Uterus (tissue), 3 donors: ENCODE measurements at regions not wholly inside any gene's neighbourhood (a gene's known extent, or its start where the extent isn't known, plus 50 kb on each side); places are given as distances from the start of the nearest gene placed in this dataset.
"Not testable (repeated sequence)": the region's sequence is repeated elsewhere in the genome, so short reads cannot be mapped to it uniquely, and the experiment has no call there.

ENCODE experiments used
- DNase-seq, 2 donors: peaks; one replicate each; pipeline ENCODE4 v3.0.0-alpha.2; 2019 to 2020
- H3K27ac ChIP-seq, 2 donors: fragments of 200-600 bp; sonication (generic); 1 replicate in 1 of 2; 2 replicates in 1 of 2; pipeline ENCODE4 v1.5.1; 2016 to 2018
- H3K27me3 ChIP-seq, 2 donors: fragments of 200-600 bp; sonication (generic); one replicate each; pipeline ENCODE4 v1.5.1; 2018 to 2019; ENCODE audit warnings: control low read depth in 1 of 2
- H3K36me3 ChIP-seq, 2 donors: fragments of 200-600 bp; sonication (generic); one replicate each; pipeline ENCODE4 v1.5.1; 2019; ENCODE audit warnings: control low read depth in 1 of 2
- H3K4me1 ChIP-seq, 2 donors: fragments of 200-600 bp; sonication (generic); one replicate each; pipeline ENCODE4 v1.5.1; 2018 to 2019; ENCODE audit warnings: control low read depth in 1 of 2
- H3K4me3 ChIP-seq, 2 donors: fragments of 200-600 bp; sonication (generic); 1 replicate in 1 of 2; 2 replicates in 1 of 2; pipeline ENCODE4 v1.5.1; 2018 to 2019; ENCODE audit warnings: mild to moderate bottlenecking in 1 of 2
- H3K9me3 ChIP-seq, 2 donors: fragments of 200-600 bp; sonication (generic); one replicate each; pipeline ENCODE4 v1.5.1; 2019; ENCODE audit warnings: control low read depth in 1 of 2
- CTCF ChIP-seq, 4 experiments: fragments of 200-600 bp in 2 of 4; fragments of 450-650 bp in 2 of 4; sonication (generic) in 2 of 4; IDR thresholded peaks; one replicate each; pipeline ENCODE4 v1.5.1; 2016 to 2019; ENCODE audit warnings: antibody characterized with exemption in 4 of 4, mild to moderate bottlenecking in 2 of 4, moderate library complexity in 1 of 4
- POLR2A ChIP-seq, 2 donors: fragments of 450-650 bp; IDR thresholded peaks; one replicate each; pipeline ENCODE4 v1.6.1; 2016; ENCODE audit warnings: antibody characterized with exemption in 2 of 2, mild to moderate bottlenecking in 1 of 2, moderate library complexity in 1 of 2
- intact Hi-C: fragments of 100-400 bp; cut with DNase I; formaldehyde crosslinking; loops from one replicate; pipeline ENCODE4 v1.15.1; 2023; ENCODE audit warnings: low total_unique reads
- donor health status: DM: yes; HTN: yes; CAD: no.

GRCh38 chr2:16088035-16088801, 147.9 kb downstream of the MYCN start:
- Histone ChIP-seq H3K9me3 (no peaks in the 10 kb centered on the region), H3K4me3 (no peak overlapping the region), H3K36me3 (no peaks in the 10 kb centered on the region), H3K4me1 (no peaks in the 10 kb centered on the region), H3K27me3 (no peaks in the 10 kb centered on the region), H3K27ac (no peak overlapping the region)
- no peak for DNase-seq
- intact Hi-C loops = no loop called here
- TF ChIP-seq CTCF (IDR thresholded peaks at IDR 0.05) (no peak), POLR2A (IDR thresholded peaks at IDR 0.05) (no peak)

GRCh38 chr2:16086136-16086535, 145.8 kb downstream of the MYCN start:
- intact Hi-C loops, H3K4me1 ChIP-seq, H3K27me3 ChIP-seq, H3K36me3 ChIP-seq, H3K27ac ChIP-seq, H3K4me3 ChIP-seq, H3K9me3 ChIP-seq, DNase-seq: not testable (repeated sequence)

GRCh38 chr2:16085073-16085472, 144.7 kb downstream of the MYCN start:
- TF ChIP-seq POLR2A (IDR thresholded peaks at IDR 0.05) = no peak
- TF ChIP-seq CTCF (IDR thresholded peaks at IDR 0.05) = no peak
- DNase-seq = no peak
- H3K9me3 ChIP-seq = no peaks in the 10 kb centered on the region
- intact Hi-C loops = no loop called here
- no peak overlapping the region for H3K4me3 ChIP-seq
- no peaks in the 10 kb centered on the region for H3K36me3 ChIP-seq
- no peak overlapping the region for H3K27ac ChIP-seq
- H3K4me1 ChIP-seq = no peaks in the 10 kb centered on the region
- H3K27me3 ChIP-seq = no peaks in the 10 kb centered on the region

GRCh38 chr2:16084274-16084673, 143.9 kb downstream of the MYCN start:
- TF ChIP-seq POLR2A (IDR thresholded peaks at IDR 0.05) (no peak), CTCF (IDR thresholded peaks at IDR 0.05) (no peak)
- Histone ChIP-seq H3K4me1 (no peaks in the 10 kb centered on the region), H3K9me3 (no peaks in the 10 kb centered on the region), H3K27ac (no peak overlapping the region), H3K4me3 (no peak overlapping the region), H3K27me3 (no peaks in the 10 kb centered on the region), H3K36me3 (no peaks in the 10 kb centered on the region)
- no peak for DNase-seq
- intact Hi-C loops = no loop called here

GRCh38 chr2:16082276-16082675, 141.9 kb downstream of the MYCN start:
- no peaks in the 10 kb centered on the region for H3K4me1 ChIP-seq
- no peak overlapping the region for H3K27ac ChIP-seq
- DNase-seq = no peak
- intact Hi-C loops = no loop called here
- H3K9me3 ChIP-seq = no peaks in the 10 kb centered on the region
- H3K27me3 ChIP-seq = no peaks in the 10 kb centered on the region
- H3K4me3 ChIP-seq = no peak overlapping the region
- H3K36me3 ChIP-seq = no peaks in the 10 kb centered on the region
- no peak for TF ChIP-seq CTCF (IDR thresholded peaks at IDR 0.05)
- TF ChIP-seq POLR2A (IDR thresholded peaks at IDR 0.05) = no peak
